ENCODE measurements at regions not wholly inside any gene's neighbourhood (a gene's known extent, or its start where the extent isn't known, plus 50 kb on each side); places are given as distances from the start of the nearest gene placed in this dataset.
"Not testable (repeated sequence)": the region's sequence is repeated elsewhere in the genome, so short reads cannot be mapped to it uniquely, and the experiment has no call there.

DNA sequence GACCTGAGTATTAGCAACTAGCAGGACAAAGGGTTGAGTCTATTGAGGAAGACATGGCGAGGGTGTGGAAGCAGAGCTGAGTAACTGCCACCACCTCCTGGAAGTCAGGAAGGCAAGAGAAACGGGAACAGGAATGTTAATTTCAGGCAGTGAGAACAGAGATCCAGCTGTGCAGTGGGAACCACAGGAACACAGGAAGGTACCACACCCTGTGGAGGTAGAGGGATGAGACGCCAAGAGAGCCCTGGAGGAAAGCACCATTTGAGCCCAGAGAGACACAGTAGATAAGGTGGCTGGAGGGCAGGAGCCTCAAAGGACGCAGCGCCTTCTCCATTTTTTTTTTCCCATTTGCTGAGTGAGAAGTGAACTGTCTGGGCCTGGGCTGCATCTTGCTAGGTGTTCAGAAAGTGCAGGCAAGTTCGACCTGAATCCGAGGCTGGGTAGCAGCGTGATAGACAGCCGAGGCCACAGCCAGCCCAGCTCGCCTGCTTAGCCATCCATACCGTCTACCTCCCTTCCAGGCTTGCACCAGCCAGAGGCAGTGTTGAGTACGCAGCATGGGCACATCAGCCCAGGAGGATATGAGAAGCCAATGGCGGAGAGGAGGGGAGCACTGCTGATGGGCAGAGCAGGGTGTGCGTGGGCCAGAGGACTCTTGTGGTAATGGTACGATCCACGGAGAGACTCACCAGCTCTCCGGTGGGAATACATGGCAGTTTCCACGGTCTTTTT is 306.7 kb downstream of the ANAPC1 start:
- H3K9me3 Mint-ChIP-seq; H3K9me3 ChIP-seq (ENCODE audit: low read length); H3K27ac ChIP-seq (ENCODE audit: low read depth, low read length); H3K27ac Mint-ChIP-seq; H3K27me3 ChIP-seq (ENCODE audit: insufficient read depth, low read length, poor library complexity, severe bottlenecking); H3K4me1 ChIP-seq (ENCODE audit: insufficient read depth, low read length); H3K36me3 Mint-ChIP-seq; H3K4me1 Mint-ChIP-seq; H3K36me3 ChIP-seq (ENCODE audit: insufficient read depth, low read length); CTCF ChIA-PET; H3K4me3 ChIP-seq (ENCODE audit: low read length); H3K4me3 Mint-ChIP-seq; POLR2A ChIA-PET; H3K27me3 Mint-ChIP-seq; DNase-seq: not testable (repeated sequence)

DNA sequence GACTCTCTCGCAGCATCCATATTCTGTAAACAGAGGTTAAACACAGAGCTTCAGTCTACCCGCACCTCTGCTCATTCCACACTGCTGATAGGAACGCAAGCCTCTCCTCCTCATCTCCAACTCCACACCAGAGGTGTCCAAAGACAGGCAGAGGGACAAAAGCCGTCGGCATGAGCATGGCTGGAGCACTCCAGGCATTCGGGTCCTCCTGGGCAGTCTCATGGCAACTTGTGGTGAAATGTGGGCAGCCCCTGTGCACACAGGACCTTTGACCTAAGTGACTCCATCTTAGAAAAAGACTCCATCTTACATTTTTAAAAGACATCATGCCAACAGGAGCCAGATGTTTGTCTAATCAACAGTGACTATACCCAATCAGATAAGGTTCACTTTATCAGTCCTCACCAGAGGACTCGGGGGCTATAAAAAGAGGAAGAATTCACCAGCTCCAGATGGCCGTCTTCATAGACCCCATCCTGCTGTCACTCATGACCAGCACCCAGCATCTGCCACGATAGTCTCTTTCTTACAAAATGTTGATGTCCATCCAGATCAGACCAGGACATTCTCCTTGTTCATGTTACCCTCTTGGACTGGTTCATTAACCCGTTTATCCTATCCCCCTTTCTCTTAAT is 304.4 kb downstream of the ANAPC1 start:
- H3K4me1 ChIP-seq (ENCODE audit: insufficient read depth, low read length); H3K4me3 ChIP-seq (ENCODE audit: low read length); H3K27me3 Mint-ChIP-seq; H3K9me3 Mint-ChIP-seq; DNase-seq; H3K36me3 ChIP-seq (ENCODE audit: insufficient read depth, low read length); POLR2A ChIA-PET; CTCF ChIA-PET; H3K27me3 ChIP-seq (ENCODE audit: insufficient read depth, low read length, poor library complexity, severe bottlenecking); H3K4me1 Mint-ChIP-seq; H3K4me3 Mint-ChIP-seq; H3K9me3 ChIP-seq (ENCODE audit: low read length); H3K36me3 Mint-ChIP-seq; H3K27ac Mint-ChIP-seq; H3K27ac ChIP-seq (ENCODE audit: low read depth, low read length): not testable (repeated sequence)

GRCh38 chr2:111580616-111581015 is 303.4 kb downstream of the ANAPC1 start:
- H3K9me3 ChIP-seq (ENCODE audit: low read length); H3K27ac Mint-ChIP-seq; POLR2A ChIA-PET; CTCF ChIA-PET; H3K4me3 ChIP-seq (ENCODE audit: low read length); H3K4me1 Mint-ChIP-seq; H3K36me3 ChIP-seq (ENCODE audit: insufficient read depth, low read length); H3K9me3 Mint-ChIP-seq; H3K36me3 Mint-ChIP-seq; H3K27me3 ChIP-seq (ENCODE audit: insufficient read depth, low read length, poor library complexity, severe bottlenecking); H3K4me3 Mint-ChIP-seq; H3K27ac ChIP-seq (ENCODE audit: low read depth, low read length); DNase-seq; H3K4me1 ChIP-seq (ENCODE audit: insufficient read depth, low read length); H3K27me3 Mint-ChIP-seq: not testable (repeated sequence)

- H3K4me3 Mint-ChIP-seq; DNase-seq; CTCF ChIA-PET; H3K4me1 Mint-ChIP-seq; H3K27ac ChIP-seq (ENCODE audit: low read depth, low read length); H3K36me3 Mint-ChIP-seq; POLR2A ChIA-PET; H3K27me3 Mint-ChIP-seq; H3K4me1 ChIP-seq (ENCODE audit: insufficient read depth, low read length); H3K36me3 ChIP-seq (ENCODE audit: insufficient read depth, low read length); H3K4me3 ChIP-seq (ENCODE audit: low read length); H3K9me3 Mint-ChIP-seq; H3K27ac Mint-ChIP-seq; H3K27me3 ChIP-seq (ENCODE audit: insufficient read depth, low read length, poor library complexity, severe bottlenecking); H3K9me3 ChIP-seq (ENCODE audit: low read length): not testable (repeated sequence)
Observed at GRCh38 chr2:111582090-111582489, 301.9 kb downstream of the ANAPC1 start.

- H3K27me3 Mint-ChIP-seq; H3K27ac Mint-ChIP-seq; CTCF ChIA-PET; H3K36me3 ChIP-seq (ENCODE audit: insufficient read depth, low read length); H3K4me3 Mint-ChIP-seq; H3K4me1 Mint-ChIP-seq; H3K27me3 ChIP-seq (ENCODE audit: insufficient read depth, low read length, poor library complexity, severe bottlenecking); H3K4me1 ChIP-seq (ENCODE audit: insufficient read depth, low read length); DNase-seq; H3K4me3 ChIP-seq (ENCODE audit: low read length); H3K36me3 Mint-ChIP-seq; H3K27ac ChIP-seq (ENCODE audit: low read depth, low read length); POLR2A ChIA-PET; H3K9me3 ChIP-seq (ENCODE audit: low read length); H3K9me3 Mint-ChIP-seq: not testable (repeated sequence)
Observed at GRCh38 chr2:111583480-111583879, 300.5 kb downstream of the ANAPC1 start.

- POLR2A ChIA-PET; H3K4me1 Mint-ChIP-seq; H3K9me3 ChIP-seq (ENCODE audit: low read length); H3K36me3 Mint-ChIP-seq; CTCF ChIA-PET; H3K4me3 Mint-ChIP-seq; H3K27ac Mint-ChIP-seq; DNase-seq; H3K4me1 ChIP-seq (ENCODE audit: insufficient read depth, low read length); H3K27me3 ChIP-seq (ENCODE audit: insufficient read depth, low read length, poor library complexity, severe bottlenecking); H3K9me3 Mint-ChIP-seq; H3K27me3 Mint-ChIP-seq; H3K27ac ChIP-seq (ENCODE audit: low read depth, low read length); H3K4me3 ChIP-seq (ENCODE audit: low read length); H3K36me3 ChIP-seq (ENCODE audit: insufficient read depth, low read length): not testable (repeated sequence)
Observed at GRCh38 chr2:111584540-111584939, 299.5 kb downstream of the ANAPC1 start.

DNA sequence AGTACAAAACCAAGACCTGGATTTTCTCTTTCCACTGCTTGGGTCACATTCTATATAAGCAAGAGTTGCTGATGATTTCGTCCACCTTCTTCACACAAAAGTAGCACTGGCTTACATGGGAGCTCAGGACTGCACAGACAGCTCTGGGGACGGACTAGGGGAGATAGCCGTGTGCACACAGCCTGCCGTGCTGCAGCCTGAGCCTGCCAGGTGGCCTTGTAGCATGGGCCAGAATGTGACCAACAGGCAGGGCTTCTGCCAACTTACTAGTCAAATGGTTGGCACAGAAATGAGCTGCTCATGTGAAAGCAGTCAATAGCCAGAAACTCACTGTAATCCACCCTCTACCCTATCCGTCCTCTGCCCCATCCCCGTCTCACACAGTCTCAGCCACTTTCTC is 299.0 kb downstream of the ANAPC1 start:
- H3K27ac Mint-ChIP-seq; H3K9me3 Mint-ChIP-seq; H3K4me1 Mint-ChIP-seq; DNase-seq; H3K27ac ChIP-seq (ENCODE audit: low read depth, low read length); H3K9me3 ChIP-seq (ENCODE audit: low read length); POLR2A ChIA-PET; H3K36me3 ChIP-seq (ENCODE audit: insufficient read depth, low read length); H3K36me3 Mint-ChIP-seq; H3K27me3 ChIP-seq (ENCODE audit: insufficient read depth, low read length, poor library complexity, severe bottlenecking); H3K4me1 ChIP-seq (ENCODE audit: insufficient read depth, low read length); CTCF ChIA-PET; H3K27me3 Mint-ChIP-seq; H3K4me3 ChIP-seq (ENCODE audit: low read length); H3K4me3 Mint-ChIP-seq: not testable (repeated sequence)

DNA sequence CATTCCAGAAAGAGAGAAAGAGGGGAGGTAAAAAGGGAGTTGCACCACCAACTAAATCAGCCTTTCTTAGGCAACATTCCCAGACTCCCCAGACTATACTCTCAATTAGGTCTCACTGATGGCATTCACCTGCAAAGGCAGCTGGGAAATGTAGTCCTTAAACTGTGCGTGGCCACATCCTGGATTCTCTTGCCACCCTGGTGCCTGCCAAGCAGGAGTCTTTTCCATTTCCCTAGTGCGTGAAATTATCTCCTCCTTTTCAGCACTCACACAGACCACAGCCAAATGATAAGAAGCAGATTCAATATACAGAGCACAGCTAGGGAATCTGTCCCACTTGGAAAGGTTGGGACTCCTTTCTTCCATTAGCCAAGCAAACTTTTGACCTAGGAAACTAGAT is 298.0 kb downstream of the ANAPC1 start:
- DNase-seq; CTCF ChIA-PET; H3K9me3 ChIP-seq (ENCODE audit: low read length); H3K4me1 ChIP-seq (ENCODE audit: insufficient read depth, low read length); H3K4me3 ChIP-seq (ENCODE audit: low read length); H3K36me3 Mint-ChIP-seq; H3K9me3 Mint-ChIP-seq; H3K27me3 Mint-ChIP-seq; POLR2A ChIA-PET; H3K4me1 Mint-ChIP-seq; H3K4me3 Mint-ChIP-seq; H3K27ac Mint-ChIP-seq; H3K27me3 ChIP-seq (ENCODE audit: insufficient read depth, low read length, poor library complexity, severe bottlenecking); H3K36me3 ChIP-seq (ENCODE audit: insufficient read depth, low read length); H3K27ac ChIP-seq (ENCODE audit: low read depth, low read length): not testable (repeated sequence)

DNA sequence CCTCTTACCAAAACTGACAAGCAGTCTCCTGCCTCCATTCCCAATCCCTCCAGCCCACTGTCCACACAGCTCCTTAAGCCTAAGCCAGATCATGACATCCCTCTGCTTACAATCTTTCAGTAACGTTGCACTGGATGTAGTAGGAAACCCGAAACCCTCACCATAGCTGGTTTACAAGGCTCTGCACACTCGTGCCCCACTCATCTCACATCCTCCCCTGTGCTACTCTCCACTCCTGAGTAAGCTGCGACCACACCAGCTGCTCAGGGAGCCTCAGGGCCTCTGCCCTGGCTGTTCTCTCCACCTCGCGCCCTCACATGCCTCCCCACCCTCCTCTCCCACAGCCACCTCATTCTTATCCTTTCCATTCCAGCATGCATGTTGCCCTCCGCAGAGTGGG is 288.9 kb downstream of the ANAPC1 start:
- H3K27me3 Mint-ChIP-seq; CTCF ChIA-PET; H3K27ac ChIP-seq (ENCODE audit: low read depth, low read length); H3K9me3 Mint-ChIP-seq; H3K9me3 ChIP-seq (ENCODE audit: low read length); H3K4me3 Mint-ChIP-seq; H3K36me3 ChIP-seq (ENCODE audit: insufficient read depth, low read length); H3K4me1 ChIP-seq (ENCODE audit: insufficient read depth, low read length); H3K4me3 ChIP-seq (ENCODE audit: low read length); H3K27ac Mint-ChIP-seq; H3K36me3 Mint-ChIP-seq; DNase-seq; POLR2A ChIA-PET; H3K27me3 ChIP-seq (ENCODE audit: insufficient read depth, low read length, poor library complexity, severe bottlenecking); H3K4me1 Mint-ChIP-seq: not testable (repeated sequence)

Data from CD8-positive, alpha-beta memory T cell (primary cell).